A549 (cell line): ENCODE measurements at regions not wholly inside any gene's neighbourhood (a gene's known extent, or its start where the extent isn't known, plus 50 kb on each side); places are given as distances from the start of the nearest gene placed in this dataset.

Source experiments
- ATAC-seq, 2 experiments: fragments of 200-7000 bp in 1 of 2; fragments of >200 bp in 1 of 2; cut with Nextera tagmentation in 1 of 2; cut with Tn5 transposase in 1 of 2; 3 replicates each; pipeline versions ENCODE4 v1.8.0 to v1.9.1; 2018 to 2020; ENCODE audit warnings: mild to moderate bottlenecking in 1 of 2, moderate library complexity in 1 of 2
- CTCF ChIA-PET: fragments of 300-600 bp; sonication (Branson Sonifier 250); formaldehyde crosslinking; extraction: SDS; loops from one replicate; lab custom pipeline; 2021; ENCODE audit warnings: antibody characterized with exemption, inconsistent platforms; lab: Yijun Ruan, JAX
- POLR2A ChIA-PET: fragments of 350-600 bp; formaldehyde crosslinking; extraction: SDS; loops from one replicate; lab custom pipeline; 2021; ENCODE audit warnings: antibody characterized with exemption, inconsistent platforms; lab: Yijun Ruan, JAX
- DNase-seq, 2 experiments: peaks; one replicate each; pipeline versions ENCODE4 v3.0.0 to v3.0.0-alpha.2; 2011 to 2016; ENCODE audit warnings: low read depth in 1 of 2, low spot score in 1 of 2
- FAIRE-seq: peaks from 2 replicates; lab custom pipeline; 2011; peaks lifted over from hg19 to GRCh38; lab: Jason Lieb, UNC
- H3K27ac ChIP-seq, 2 experiments: fragments of >200 bp; sonication (Bioruptor Twin); formaldehyde crosslinking; 3 replicates each; pipeline ENCODE4 v1.5.1; 2016 to 2017
- H3K4me1 ChIP-seq: fragments of >200 bp; sonication (Bioruptor Twin); formaldehyde crosslinking; 3 replicates; pipeline ENCODE4 v1.6.1; 2016
- H3K4me2 ChIP-seq: fragments of >200 bp; sonication (Bioruptor Twin); formaldehyde crosslinking; 3 replicates; pipeline ENCODE4 v1.6.1; 2016
- H3K4me3 ChIP-seq: fragments of >200 bp; sonication (Bioruptor Twin); formaldehyde crosslinking; 3 replicates; pipeline ENCODE4 v1.5.1; 2016
- H3K9me3 ChIP-seq: fragments of >200 bp; sonication (Bioruptor Twin); formaldehyde crosslinking; 3 replicates; pipeline ENCODE4 v1.6.1; 2016
- ATOH8 ChIP-seq: fragments of 250-450 bp; sonication (Bioruptor Pico); IDR thresholded peaks from 2 replicates; pipeline ENCODE4 v1.5.0; 2020; ENCODE audit warnings: low read depth, mild to moderate bottlenecking, moderate library complexity
- BHLHE40 ChIP-seq: IDR thresholded peaks from 2 replicates; pipeline ENCODE4 v1.6.1; 2012; ENCODE audit warnings: low read depth, low read length, inconsistent platforms
- CBX2 ChIP-seq: fragments of 200-600 bp; sonication (generic); IDR thresholded peaks from 2 replicates; pipeline ENCODE4 v1.6.1; 2016; ENCODE audit warnings: low read depth, mild to moderate bottlenecking, borderline replicate concordance
- CBX8 ChIP-seq: fragments of 200-600 bp; sonication (generic); IDR thresholded peaks from 2 replicates; pipeline ENCODE4 v1.6.1; 2016
- E2F6 ChIP-seq: IDR thresholded peaks from 2 replicates; pipeline ENCODE4 v1.6.1; 2012; ENCODE audit warnings: low read depth, borderline replicate concordance
- EHF ChIP-seq: fragments of 250-450 bp; sonication (Bioruptor Pico); IDR thresholded peaks from 2 replicates; pipeline ENCODE4 v1.5.0; 2020; ENCODE audit warnings: mild to moderate bottlenecking
- EP300 ChIP-seq, 2 experiments: fragments of >200 bp; sonication (Bioruptor Twin); formaldehyde crosslinking; IDR thresholded peaks; 2 replicates in 1 of 2; 3 replicates in 1 of 2; pipeline ENCODE4 v1.6.1; 2016 to 2017
- GATA3 ChIP-seq: IDR thresholded peaks from 2 replicates; pipeline ENCODE4 v1.6.1; 2012; ENCODE audit warnings: borderline replicate concordance
- HOXB13 ChIP-seq: fragments of 250-450 bp; sonication (Bioruptor Pico); IDR thresholded peaks from 2 replicates; pipeline ENCODE4 v1.5.0; 2020; ENCODE audit warnings: low read depth, mild to moderate bottlenecking, moderate library complexity
- KDM1A ChIP-seq: fragments of 200-600 bp; sonication (generic); IDR thresholded peaks from 2 replicates; pipeline ENCODE4 v1.6.1; 2016; ENCODE audit warnings: low read depth, mild to moderate bottlenecking
- MAX ChIP-seq: IDR thresholded peaks from 2 replicates; pipeline ENCODE4 v1.6.1; 2012
- NFE2L2 ChIP-seq: fragments of 150-350 bp; conservative IDR thresholded peaks from 2 replicates; pipeline ENCODE4 v1.6.1; 2014; ENCODE audit warnings: low read length
- POLR2AphosphoS2 ChIP-seq: conservative IDR thresholded peaks from 2 replicates; pipeline ENCODE4 v1.6.1; 2012; ENCODE audit warnings: low read length, improper control_type of control experiment, inconsistent platforms
- RAD21 ChIP-seq, 2 experiments: fragments of >200 bp in 1 of 2; sonication (Bioruptor Twin) in 1 of 2; formaldehyde crosslinking in 1 of 2; IDR thresholded peaks in 1 of 2; conservative IDR thresholded peaks in 1 of 2; 2 replicates in 1 of 2; 3 replicates in 1 of 2; pipeline ENCODE4 v1.6.1; 2012 to 2018; ENCODE audit warnings: inconsistent platforms in 1 of 2
- RCOR1 ChIP-seq: fragments of 150-350 bp; IDR thresholded peaks from 2 replicates; pipeline ENCODE4 v1.6.1; 2014; ENCODE audit warnings: antibody characterized with exemption, low read length, low read depth
- REST ChIP-seq: fragments of 200-600 bp; sonication (generic); IDR thresholded peaks from 2 replicates; pipeline ENCODE4 v1.6.1; 2016; ENCODE audit warnings: antibody characterized with exemption, mild to moderate bottlenecking, moderate library complexity
- RFX5 ChIP-seq: fragments of 450-650 bp; IDR thresholded peaks from 2 replicates; pipeline ENCODE4 v1.7.1; 2014; ENCODE audit warnings: antibody characterized with exemption, mild to moderate bottlenecking, moderate library complexity
- RNF2 ChIP-seq: fragments of 200-600 bp; sonication (generic); IDR thresholded peaks from 2 replicates; pipeline ENCODE4 v1.6.1; 2016; ENCODE audit warnings: low read depth, mild to moderate bottlenecking, antibody characterized with exemption, moderate library complexity, borderline replicate concordance
- SREBF2 ChIP-seq: fragments of 450-650 bp; IDR thresholded peaks from 2 replicates; pipeline ENCODE4 v1.6.1; 2014; ENCODE audit warnings: mild to moderate bottlenecking, moderate library complexity
- WGBS: methylation state at CpG from one replicate; pipeline ENCODE4 v1.1.6; 2017; ENCODE audit errors: missing lambda C conversion rate; 5-methylcytosine and 5-hydroxymethylcytosine counted together

GRCh38 chr20:48403167-48403761 is 424.5 kb downstream of the PREX1 start:
- WGBS = 29% methylated on average over 6 of the region's 7 CpGs
- POLR2A ChIA-PET = no interaction called here

GRCh38 chr20:48401359-48401758 is 426.4 kb downstream of the PREX1 start:
- ChIA-PET POLR2A (no interaction called here), CTCF (interaction anchor here (0.7 to 1.0 kb wide), 2 partner anchors 8 to 176 kb away, joined by 3 read pairs; no protein-coding TSS in a partner anchor)
- 40% methylated on average over 6 of the region's 6 CpGs for WGBS
- H3K4me1 ChIP-seq = peaks cover 17% of the 10 kb centered on the region
- FAIRE-seq (no peak), DNase-seq (no peak), ATAC-seq (no peak)
- no peak overlapping the region for H3K4me2 ChIP-seq
- H3K27ac ChIP-seq = no peak overlapping the region
- no peak overlapping the region for H3K4me3 ChIP-seq
- H3K9me3 ChIP-seq = no peaks in the 10 kb centered on the region
- TF ChIP-seq SREBF2 = no peak
- no peak for TF ChIP-seq HOXB13 (CRISPR knock-in tag)
- TF ChIP-seq BHLHE40 = no peak
- no peak for TF ChIP-seq GATA3
- TF ChIP-seq RNF2 = no peak
- TF ChIP-seq MAX = no peak
- no peak for TF ChIP-seq EHF (CRISPR knock-in tag)
- TF ChIP-seq CBX8 = no peak
- TF ChIP-seq CBX2 = no peak
- TF ChIP-seq E2F6 = no peak
- TF ChIP-seq RCOR1 = no peak
- TF ChIP-seq RAD21 (conservative IDR thresholded peaks at IDR 0.05 in 1 of 2, IDR thresholded peaks at IDR 0.05 in 1 of 2) = no peak

More at GRCh38 chr20:48403167-48403761, 424.5 kb downstream of the PREX1 start:
- CTCF ChIA-PET = interaction anchor here (1.0 to 1.6 kb wide), 4 partner anchors 10 to 217 kb away, joined by 3 read pairs; no protein-coding TSS in a partner anchor
- DNase-seq = no peak
- no peak overlapping the region for H3K4me3 ChIP-seq
- no peaks in the 10 kb centered on the region for H3K9me3 ChIP-seq
- TF ChIP-seq ATOH8 (CRISPR knock-in tag) = no peak
- TF ChIP-seq REST = no peak
- TF ChIP-seq POLR2AphosphoS2 = no peak
- TF ChIP-seq RFX5 = no peak
- no peak for TF ChIP-seq CBX2
- TF ChIP-seq KDM1A = no peak
- no peak for TF ChIP-seq NFE2L2
- TF ChIP-seq EP300 (IDR thresholded peaks at IDR 0.05) = no peak
- H3K27ac ChIP-seq = no peak overlapping the region
- no peak for ATAC-seq
- peaks cover 16% of the 10 kb centered on the region for H3K4me1 ChIP-seq
- no peak for FAIRE-seq
- H3K4me2 ChIP-seq = no peak overlapping the region
